ENCODE measurements at regions not wholly inside any gene's neighbourhood (a gene's known extent, or its start where the extent isn't known, plus 50 kb on each side); places are given as distances from the start of the nearest gene placed in this dataset.
"Not testable (repeated sequence)": the region's sequence is repeated elsewhere in the genome, so short reads cannot be mapped to it uniquely, and the experiment has no call there.

DNA sequence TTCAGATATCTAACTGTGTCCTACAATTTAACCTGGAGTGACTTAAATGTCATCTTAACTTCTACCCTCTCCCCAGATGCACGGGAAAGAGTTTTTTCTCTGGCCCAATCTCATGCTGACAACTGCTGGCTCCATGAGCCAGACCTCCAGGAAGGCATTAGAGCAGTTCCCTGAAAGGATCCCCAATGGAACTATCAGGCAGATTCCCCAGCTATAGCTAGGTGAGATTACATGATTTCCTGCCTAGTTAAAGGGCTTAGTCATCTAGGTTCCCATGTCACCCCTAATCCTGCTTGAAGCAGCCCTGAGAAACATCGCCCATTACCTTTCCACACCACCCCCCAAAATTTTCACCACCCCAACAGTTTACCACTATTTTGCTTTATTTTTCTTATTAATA, 373.5 kb upstream of the TRPC7 start:
- no peak overlapping the region for H3K4me3 ChIP-seq (ENCODE audit: control insufficient read depth, low read depth, low read length)
- TF ChIP-seq, protein P1, sequence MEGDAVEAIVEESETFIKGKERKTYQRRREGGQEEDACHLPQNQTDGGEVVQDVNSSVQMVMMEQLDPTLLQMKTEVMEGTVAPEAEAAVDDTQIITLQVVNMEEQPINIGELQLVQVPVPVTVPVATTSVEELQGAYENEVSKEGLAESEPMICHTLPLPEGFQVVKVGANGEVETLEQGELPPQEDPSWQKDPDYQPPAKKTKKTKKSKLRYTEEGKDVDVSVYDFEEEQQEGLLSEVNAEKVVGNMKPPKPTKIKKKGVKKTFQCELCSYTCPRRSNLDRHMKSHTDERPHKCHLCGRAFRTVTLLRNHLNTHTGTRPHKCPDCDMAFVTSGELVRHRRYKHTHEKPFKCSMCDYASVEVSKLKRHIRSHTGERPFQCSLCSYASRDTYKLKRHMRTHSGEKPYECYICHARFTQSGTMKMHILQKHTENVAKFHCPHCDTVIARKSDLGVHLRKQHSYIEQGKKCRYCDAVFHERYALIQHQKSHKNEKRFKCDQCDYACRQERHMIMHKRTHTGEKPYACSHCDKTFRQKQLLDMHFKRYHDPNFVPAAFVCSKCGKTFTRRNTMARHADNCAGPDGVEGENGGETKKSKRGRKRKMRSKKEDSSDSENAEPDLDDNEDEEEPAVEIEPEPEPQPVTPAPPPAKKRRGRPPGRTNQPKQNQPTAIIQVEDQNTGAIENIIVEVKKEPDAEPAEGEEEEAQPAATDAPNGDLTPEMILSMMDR (IDR thresholded peaks at IDR 0.05; ENCODE audit: control insufficient read depth, insufficient read depth, low read depth, low read length, missing control alignments): no peak
- DNase-seq (ENCODE audit: low read depth): no peak

DNA sequence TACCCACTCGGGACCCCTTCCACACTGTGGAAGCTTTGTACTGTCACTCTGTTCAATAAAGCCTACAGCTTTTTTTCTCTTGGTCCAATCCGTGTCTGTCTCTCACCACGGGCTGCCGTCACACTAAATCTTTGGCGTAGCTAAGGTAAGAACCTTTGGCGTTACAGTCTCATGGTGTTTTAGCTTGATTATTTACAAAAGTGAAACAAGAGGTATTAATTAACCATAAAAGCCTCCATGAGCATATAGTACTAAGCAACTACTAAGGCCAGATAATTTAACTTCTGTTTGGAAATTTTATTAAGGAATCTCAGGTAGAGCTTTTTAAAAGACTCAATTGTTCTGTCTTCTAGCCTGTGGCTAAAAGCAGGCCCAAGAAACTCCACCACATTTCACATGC, 370.7 kb upstream of the TRPC7 start:
- no peak overlapping the region for H3K4me3 ChIP-seq (ENCODE audit: control insufficient read depth, low read depth, low read length)
- TF ChIP-seq, protein P1 (IDR thresholded peaks at IDR 0.05; ENCODE audit: control insufficient read depth, insufficient read depth, low read depth, low read length, missing control alignments): no peak
- no peak for DNase-seq (ENCODE audit: low read depth)

DNA sequence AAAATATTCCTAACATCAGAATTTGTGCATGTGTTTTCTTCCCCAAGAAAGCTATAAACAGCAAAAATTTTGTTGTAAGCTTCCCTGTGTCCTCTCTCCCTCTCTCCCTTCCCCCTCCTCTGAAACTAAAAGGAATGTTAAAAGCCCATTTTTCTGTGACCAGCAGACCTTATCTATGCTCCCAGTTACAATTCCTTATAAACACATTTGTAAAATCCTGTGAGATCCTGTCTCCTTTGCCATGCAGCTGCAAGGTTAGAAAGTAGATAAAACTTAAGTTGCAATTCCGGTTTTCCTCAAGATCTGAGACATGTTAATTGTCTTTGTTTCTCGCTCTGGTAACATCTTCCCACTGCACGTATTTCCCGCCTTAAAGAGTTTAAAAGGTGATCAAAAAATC, 370.3 kb upstream of the TRPC7 start:
- not testable (repeated sequence) for H3K4me3 ChIP-seq (ENCODE audit: control insufficient read depth, low read depth, low read length); DNase-seq (ENCODE audit: low read depth)

DNA sequence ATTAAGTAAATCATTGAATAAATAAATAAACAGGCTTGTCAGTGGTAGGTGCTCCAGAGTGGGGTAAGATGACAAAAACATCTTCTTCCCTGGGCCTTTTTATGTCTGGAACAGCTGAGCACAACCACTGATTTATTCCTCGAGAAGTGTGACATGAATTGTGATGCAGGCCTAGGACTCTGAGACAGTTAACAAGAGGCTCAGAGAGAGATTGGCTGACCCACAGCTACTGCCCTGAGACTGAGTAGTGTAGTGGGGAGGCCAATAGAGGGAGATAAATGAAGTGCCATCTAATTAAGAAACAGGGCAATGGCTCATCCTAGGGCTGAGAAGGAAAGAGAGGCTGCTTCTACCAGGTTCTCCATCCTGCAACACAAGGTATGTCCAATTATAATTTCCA, 369.3 kb upstream of the TRPC7 start:
- no peak overlapping the region for H3K4me3 ChIP-seq (ENCODE audit: control insufficient read depth, low read depth, low read length)
- DNase-seq (ENCODE audit: low read depth): no peak
- TF ChIP-seq, protein P1 (IDR thresholded peaks at IDR 0.05; ENCODE audit: control insufficient read depth, insufficient read depth, low read depth, low read length, missing control alignments): no peak

DNA sequence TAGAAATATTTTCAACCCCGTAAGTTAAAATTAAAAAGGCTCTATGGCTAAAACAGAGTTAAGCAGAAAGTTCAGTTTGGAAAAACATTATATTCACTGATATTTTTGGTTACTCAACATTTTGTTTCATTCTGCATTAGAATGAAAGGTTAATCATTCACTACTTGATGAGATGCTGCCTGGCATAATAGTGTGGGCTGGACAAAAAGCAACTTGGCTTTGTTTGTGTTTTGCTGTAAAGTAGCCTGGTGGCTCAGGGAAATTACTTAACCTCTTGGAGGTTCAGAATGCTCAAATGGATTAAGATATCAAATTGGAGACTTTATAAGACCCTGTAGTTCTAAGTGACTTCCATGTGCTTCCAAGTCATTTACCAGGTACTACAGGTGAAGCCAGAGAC, 367.4 kb upstream of the TRPC7 start:
- H3K4me3 ChIP-seq (ENCODE audit: control insufficient read depth, low read depth, low read length): no peak overlapping the region
- TF ChIP-seq, protein P1 (IDR thresholded peaks at IDR 0.05; ENCODE audit: control insufficient read depth, insufficient read depth, low read depth, low read length, missing control alignments): no peak
- no peak for DNase-seq (ENCODE audit: low read depth)

GRCh38 chr5:136731241-136731900, 366.0 kb upstream of the TRPC7 start:
- TF ChIP-seq, protein P1 (IDR thresholded peaks at IDR 0.05; ENCODE audit: control insufficient read depth, insufficient read depth, low read depth, low read length, missing control alignments): no peak
- no peak overlapping the region for H3K4me3 ChIP-seq (ENCODE audit: control insufficient read depth, low read depth, low read length)
- DNase-seq (ENCODE audit: low read depth): peak; percentile 24

DNA sequence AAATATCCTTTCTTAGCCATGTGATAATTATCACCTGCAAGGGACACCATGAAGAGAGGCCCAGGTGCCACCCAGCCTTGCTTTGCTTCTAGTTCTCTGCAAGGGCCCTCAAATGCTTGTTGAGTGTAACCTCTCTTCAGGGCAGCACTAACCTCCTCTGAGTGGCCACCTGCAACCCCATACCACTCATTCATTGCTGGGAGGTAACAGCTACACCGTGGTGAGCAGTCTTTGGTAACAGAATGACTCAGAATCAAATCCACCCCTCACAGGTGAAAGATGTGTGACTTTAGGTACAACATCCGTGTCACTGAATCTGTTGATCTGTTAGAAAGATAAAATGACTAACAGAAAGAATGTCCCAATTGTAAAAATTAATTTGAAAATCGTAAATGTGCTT, 365.1 kb upstream of the TRPC7 start:
- DNase-seq (ENCODE audit: low read depth): no peak
- TF ChIP-seq, protein P1 (IDR thresholded peaks at IDR 0.05; ENCODE audit: control insufficient read depth, insufficient read depth, low read depth, low read length, missing control alignments): no peak
- no peak overlapping the region for H3K4me3 ChIP-seq (ENCODE audit: control insufficient read depth, low read depth, low read length)
